Astrocyte of the cerebellum (primary cell): ENCODE measurements at regions not wholly inside any gene's neighbourhood (a gene's known extent, or its start where the extent isn't known, plus 50 kb on each side); places are given as distances from the start of the nearest gene placed in this dataset.
"Not testable (repeated sequence)": the region's sequence is repeated elsewhere in the genome, so short reads cannot be mapped to it uniquely, and the experiment has no call there.

Experiments
- DNase-seq: peaks from one replicate; pipeline ENCODE4 v3.0.0-alpha.2; 2011; ENCODE audit warnings: low read depth
- H3K4me3 ChIP-seq: 2 replicates; pipeline ENCODE4 v1.5.1; 2011; ENCODE audit warnings: mild to moderate bottlenecking, low read depth, low read length, moderate library complexity
- in situ Hi-C: cut with HindIII; loops from 2 replicates; pipeline ENCODE4 v1.10.0; 2017; ENCODE audit warnings: low sequenced_read_pairs
- TF ChIP-seq, protein P1 (sequence below): IDR thresholded peaks from 2 replicates; pipeline ENCODE4 v1.5.1; 2012; ENCODE audit warnings: low read length, low read depth, moderate library complexity, mild to moderate bottlenecking; ENCODE audit errors: missing control alignments

DNA sequence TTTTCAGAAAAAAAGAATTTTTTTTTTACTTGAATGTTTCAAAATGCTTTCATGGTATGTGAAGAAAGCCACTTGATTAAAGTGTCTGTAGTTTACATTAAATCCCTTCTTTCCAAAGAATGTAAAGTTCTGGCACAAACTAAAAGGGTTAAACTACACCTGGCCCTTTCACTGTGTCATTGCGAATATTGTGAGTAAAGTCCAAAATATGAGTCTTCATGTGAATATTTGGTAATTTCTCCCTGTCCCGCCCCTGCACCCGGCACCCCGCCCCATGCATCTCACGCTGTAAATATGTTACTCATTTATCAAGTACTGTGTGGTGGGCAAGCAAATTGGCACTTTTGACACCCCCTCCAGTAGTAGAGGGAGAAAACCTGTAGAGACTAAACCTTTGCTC lies 274.7 kb downstream of the TTC6 start:
- DNase-seq = no peak
- H3K4me3 ChIP-seq = no peak overlapping the region
- TF ChIP-seq, protein P1, sequence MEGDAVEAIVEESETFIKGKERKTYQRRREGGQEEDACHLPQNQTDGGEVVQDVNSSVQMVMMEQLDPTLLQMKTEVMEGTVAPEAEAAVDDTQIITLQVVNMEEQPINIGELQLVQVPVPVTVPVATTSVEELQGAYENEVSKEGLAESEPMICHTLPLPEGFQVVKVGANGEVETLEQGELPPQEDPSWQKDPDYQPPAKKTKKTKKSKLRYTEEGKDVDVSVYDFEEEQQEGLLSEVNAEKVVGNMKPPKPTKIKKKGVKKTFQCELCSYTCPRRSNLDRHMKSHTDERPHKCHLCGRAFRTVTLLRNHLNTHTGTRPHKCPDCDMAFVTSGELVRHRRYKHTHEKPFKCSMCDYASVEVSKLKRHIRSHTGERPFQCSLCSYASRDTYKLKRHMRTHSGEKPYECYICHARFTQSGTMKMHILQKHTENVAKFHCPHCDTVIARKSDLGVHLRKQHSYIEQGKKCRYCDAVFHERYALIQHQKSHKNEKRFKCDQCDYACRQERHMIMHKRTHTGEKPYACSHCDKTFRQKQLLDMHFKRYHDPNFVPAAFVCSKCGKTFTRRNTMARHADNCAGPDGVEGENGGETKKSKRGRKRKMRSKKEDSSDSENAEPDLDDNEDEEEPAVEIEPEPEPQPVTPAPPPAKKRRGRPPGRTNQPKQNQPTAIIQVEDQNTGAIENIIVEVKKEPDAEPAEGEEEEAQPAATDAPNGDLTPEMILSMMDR = no peak
- in situ Hi-C loops = no loop called here

DNA sequence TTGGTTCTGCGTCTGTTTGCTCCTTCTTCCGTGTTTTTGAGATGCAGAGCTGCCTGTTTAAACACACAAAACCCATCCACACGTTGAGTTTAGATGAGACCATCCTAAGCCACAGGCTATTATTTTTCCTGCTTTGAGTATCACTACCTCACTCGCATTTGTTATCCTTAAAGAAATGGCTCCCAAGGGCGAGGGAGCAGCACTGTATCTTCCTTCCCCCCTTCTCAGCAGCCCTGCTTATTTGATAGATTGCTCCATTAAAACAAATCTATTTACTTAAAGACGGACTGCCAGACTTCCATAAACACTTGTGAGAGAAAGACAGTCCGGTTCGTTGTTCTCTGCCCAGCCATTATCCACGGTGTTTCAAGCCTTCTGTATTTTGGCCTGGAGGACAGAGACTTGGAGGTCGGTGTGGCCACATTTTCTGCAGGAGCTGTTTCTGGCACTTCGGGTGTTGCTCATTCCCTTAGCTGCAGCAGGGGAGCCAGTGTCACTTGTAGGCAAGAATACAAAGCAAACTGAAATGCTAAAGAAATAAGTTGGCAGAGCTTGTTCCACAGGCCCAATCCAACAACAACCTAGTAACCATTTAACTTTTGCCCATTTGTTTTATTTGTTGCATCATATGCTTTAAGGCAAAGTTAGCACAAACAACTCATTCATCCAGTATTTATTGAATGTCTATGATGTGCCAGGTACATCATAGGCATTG lies 275.4 kb downstream of the TTC6 start:
- TF ChIP-seq, protein P1 = no peak
- DNase-seq = no peak
- in situ Hi-C loops = no loop called here
- no peak overlapping the region for H3K4me3 ChIP-seq

DNA sequence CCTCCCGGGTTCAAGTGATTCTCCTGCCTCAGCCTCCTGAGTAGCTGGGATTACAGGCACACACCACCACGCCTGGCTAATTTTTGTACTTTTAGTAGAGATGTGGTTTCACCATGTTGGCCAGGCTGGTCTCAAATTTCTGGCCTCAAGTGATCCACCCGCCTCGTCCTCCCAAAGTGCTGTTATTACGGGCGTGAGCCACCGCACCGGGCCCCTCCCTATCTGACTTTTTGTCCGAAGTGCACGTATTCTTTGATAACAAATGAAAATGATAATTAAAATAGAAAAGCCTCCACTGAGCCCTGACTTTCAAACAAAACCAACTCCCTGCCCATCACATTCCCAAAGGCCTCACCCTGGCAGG lies 278.6 kb downstream of the TTC6 start:
- DNase-seq, H3K4me3 ChIP-seq, in situ Hi-C loops: not testable (repeated sequence)

DNA sequence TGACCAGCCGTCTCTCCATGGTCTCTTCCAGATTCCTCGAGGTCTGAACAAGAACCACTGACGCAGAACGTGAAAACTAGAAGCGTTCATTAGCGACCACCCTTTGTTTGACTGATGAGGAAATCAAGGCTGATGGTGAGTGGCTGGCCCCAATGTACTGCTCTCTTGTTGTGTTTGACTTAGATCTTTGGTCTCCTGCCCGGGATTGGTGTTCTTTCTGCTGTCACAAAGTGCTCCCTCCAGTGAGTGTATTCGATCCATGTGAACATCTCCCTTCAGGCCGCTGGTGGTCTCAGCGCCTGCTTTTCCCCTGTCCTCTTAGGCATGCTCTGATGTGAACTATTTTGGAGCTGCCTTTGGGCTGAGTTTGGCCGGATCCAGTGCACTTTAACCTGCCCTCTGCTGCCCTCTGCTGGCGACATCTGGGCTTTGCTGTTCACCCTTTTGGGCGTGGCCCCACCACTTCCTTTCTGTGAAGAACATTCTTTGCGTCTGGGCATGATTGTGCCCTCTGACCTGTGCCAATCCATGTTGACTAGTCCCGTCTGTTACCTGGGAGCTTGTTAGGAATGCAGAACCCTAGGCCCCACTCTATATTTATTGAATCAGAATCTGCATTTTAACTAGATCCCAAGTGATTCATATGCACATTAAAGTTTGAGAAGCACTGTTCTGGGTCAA lies 279.1 kb downstream of the TTC6 start:
- in situ Hi-C loops = loop anchor here (25.0 kb wide), 1 partner anchor 162 kb away; no protein-coding TSS in a partner anchor
- H3K4me3 ChIP-seq = no peak overlapping the region
- TF ChIP-seq, protein P1 = peak; percentile 85
- DNase-seq = peak; percentile 46

DNA sequence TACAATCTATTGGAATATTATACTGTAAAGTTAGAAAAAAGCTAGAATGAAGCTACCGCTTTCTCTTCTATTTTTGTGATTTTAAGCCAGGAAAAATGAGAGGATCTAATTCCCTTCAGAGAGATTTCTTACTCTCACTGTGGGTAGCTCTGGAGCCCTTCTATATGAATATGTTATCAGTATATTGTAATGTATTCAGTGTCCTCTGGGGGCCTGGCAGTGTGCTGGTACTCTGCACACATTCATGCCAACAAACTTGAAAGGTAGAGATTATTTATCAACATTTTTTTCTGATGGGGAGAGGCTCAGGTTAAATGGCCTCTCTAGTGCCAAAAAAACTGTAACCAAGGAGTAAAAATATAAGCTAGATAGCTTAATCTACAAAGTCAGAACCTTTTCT lies 292.8 kb downstream of the TTC6 start:
- H3K4me3 ChIP-seq = no peak overlapping the region
- TF ChIP-seq, protein P1 = no peak
- in situ Hi-C loops = loop anchor here (25.0 kb wide), 1 partner anchor 176 kb away; no protein-coding TSS in a partner anchor
- no peak for DNase-seq

DNA sequence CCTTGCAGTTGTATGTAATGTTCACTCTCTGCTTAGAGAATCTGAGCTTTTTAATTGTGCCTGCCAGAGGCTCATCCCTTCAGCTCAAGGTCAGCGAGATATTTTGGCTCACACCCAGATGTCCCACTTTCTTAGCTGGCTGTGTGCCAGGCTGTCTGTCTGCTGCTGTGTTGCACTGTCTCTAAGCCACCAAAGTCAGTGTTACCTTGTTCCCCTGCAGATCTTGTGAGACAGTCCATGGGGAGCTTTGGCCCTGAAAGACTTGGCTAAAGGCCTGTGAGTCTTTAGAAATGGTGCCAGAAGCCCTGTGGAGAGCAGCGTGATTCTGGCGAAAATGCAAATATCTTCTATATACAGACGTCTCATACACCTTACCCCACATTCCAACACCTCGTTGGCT lies 293.7 kb downstream of the TTC6 start:
- H3K4me3 ChIP-seq = no peak overlapping the region
- TF ChIP-seq, protein P1 = no peak
- DNase-seq = peak; percentile 32
- in situ Hi-C loops = loop anchor here (25.0 kb wide), 1 partner anchor 177 kb away; no protein-coding TSS in a partner anchor

DNA sequence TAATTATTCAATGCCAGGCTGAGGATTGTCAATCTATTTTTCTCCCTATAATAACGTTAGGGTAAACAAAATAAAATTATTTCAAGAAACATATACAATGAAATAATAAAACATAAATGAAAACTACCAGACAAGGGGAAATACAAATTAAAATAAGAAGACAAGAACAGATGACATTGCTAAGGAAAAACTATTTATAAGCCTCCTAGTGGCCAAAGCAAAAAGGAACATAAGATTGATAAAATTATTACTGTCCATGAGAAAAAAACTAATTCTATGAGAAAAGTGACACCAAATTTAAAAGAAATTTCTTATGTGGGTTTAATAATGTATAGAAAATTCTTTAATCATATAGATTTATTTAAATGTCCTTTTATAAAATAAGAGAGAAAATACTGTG lies 294.7 kb downstream of the TTC6 start:
- in situ Hi-C loops = loop anchor here (25.0 kb wide), 1 partner anchor 178 kb away; no protein-coding TSS in a partner anchor
- TF ChIP-seq, protein P1 = peak; percentile 7
- no peak for DNase-seq

DNA sequence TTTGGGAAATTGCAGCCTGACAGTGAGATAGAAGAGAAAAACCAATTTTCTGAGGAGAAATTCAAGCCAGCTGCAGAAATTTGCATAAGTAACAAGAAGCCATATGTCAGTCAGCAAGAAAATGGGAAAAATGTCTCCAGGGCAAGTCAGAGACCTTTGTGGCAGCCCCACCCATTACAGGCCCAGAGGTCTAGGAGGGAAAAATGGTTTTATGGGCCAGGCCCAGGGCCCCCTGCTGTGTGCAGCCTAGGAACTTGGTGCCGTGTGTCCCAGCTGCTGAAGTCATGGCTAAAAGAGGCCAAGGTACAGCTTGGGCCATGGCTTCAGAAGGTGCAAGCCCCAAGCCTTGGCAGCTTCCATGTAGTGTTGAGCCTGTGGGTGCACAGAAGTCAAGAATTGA lies 296.1 kb downstream of the TTC6 start:
- in situ Hi-C loops = loop anchor here (25.0 kb wide), 1 partner anchor 179 kb away; no protein-coding TSS in a partner anchor
- not testable (repeated sequence) for DNase-seq, H3K4me3 ChIP-seq

More for the DNA sequence above, 294.7 kb downstream of the TTC6 start:
- H3K4me3 ChIP-seq = no peak overlapping the region
